Neural progenitor cell (in vitro differentiated cells): ENCODE measurements at regions not wholly inside any gene's neighbourhood (a gene's known extent, or its start where the extent isn't known, plus 50 kb on each side); places are given as distances from the start of the nearest gene placed in this dataset.

Source experiments
- DNase-seq: peaks from one replicate; pipeline ENCODE4 v3.0.0-alpha.2; 2016; ENCODE audit warnings: low spot score
- H2AFZ ChIP-seq: fragments of 200-600 bp; sonication (generic); replicated peaks from 2 replicates; pipeline ENCODE4 v1.6.1; 2016; ENCODE audit warnings: antibody characterized with exemption
- H3F3A ChIP-seq: fragments of 200-600 bp; sonication (generic); 2 replicates; pipeline ENCODE4 v1.6.1; 2016; ENCODE audit warnings: antibody characterized with exemption, low read depth
- H3K27ac ChIP-seq: fragments of 200-600 bp; sonication (generic); 2 replicates; pipeline ENCODE4 v1.5.1; 2016; ENCODE audit warnings: mild to moderate bottlenecking
- H3K27me3 ChIP-seq: fragments of 200-600 bp; sonication (generic); 2 replicates; pipeline ENCODE4 v1.6.1; 2016; ENCODE audit warnings: mild to moderate bottlenecking, moderate library complexity
- H3K36me3 ChIP-seq: fragments of 200-600 bp; sonication (generic); 2 replicates; pipeline ENCODE4 v1.5.1; 2016
- H3K4me1 ChIP-seq: fragments of 200-600 bp; sonication (generic); 2 replicates; pipeline ENCODE4 v1.6.1; 2016; ENCODE audit warnings: mixed run types
- H3K4me2 ChIP-seq: fragments of 200-600 bp; sonication (generic); 2 replicates; pipeline ENCODE4 v1.6.1; 2016
- H3K4me3 ChIP-seq: fragments of 200-600 bp; sonication (generic); 2 replicates; pipeline ENCODE4 v1.5.1; 2016
- H3K79me2 ChIP-seq: fragments of 200-600 bp; sonication (generic); 2 replicates; pipeline ENCODE4 v1.6.1; 2016; ENCODE audit warnings: low read depth
- H3K9ac ChIP-seq: fragments of 200-600 bp; sonication (generic); 2 replicates; pipeline ENCODE4 v1.6.1; 2016
- H3K9me3 ChIP-seq: fragments of 200-600 bp; sonication (generic); 2 replicates; pipeline ENCODE4 v1.5.1; 2016; ENCODE audit warnings: low read depth
- H4K20me1 ChIP-seq: fragments of 200-600 bp; sonication (generic); 2 replicates; pipeline ENCODE4 v1.6.1; 2016; ENCODE audit warnings: low read depth
- H3K27ac Mint-ChIP-seq: 3 replicates; pipeline ENCODE4 v1.8.0; 2021; ENCODE audit warnings: mixed read lengths
- H3K27me3 Mint-ChIP-seq: 2 replicates; pipeline ENCODE4 v1.8.0; 2022; ENCODE audit warnings: low read depth, mild to moderate bottlenecking, inconsistent platforms, moderate library complexity, mixed read lengths; ENCODE audit not compliant: insufficient read depth
- H3K36me3 Mint-ChIP-seq: 3 replicates; pipeline ENCODE4 v1.8.0; 2021; ENCODE audit warnings: mixed read lengths
- H3K4me1 Mint-ChIP-seq: 3 replicates; pipeline ENCODE4 v1.8.0; 2021; ENCODE audit warnings: mixed read lengths
- H3K4me3 Mint-ChIP-seq: 3 replicates; pipeline ENCODE4 v1.8.0; 2021; ENCODE audit warnings: mild to moderate bottlenecking, moderate library complexity, mixed read lengths
- H3K9me3 Mint-ChIP-seq: 3 replicates; pipeline ENCODE4 v1.8.0; 2020; ENCODE audit warnings: mixed read lengths
- EZH2 ChIP-seq: fragments of 200-600 bp; sonication (generic); IDR thresholded peaks from 2 replicates; pipeline ENCODE4 v1.6.1; 2017; ENCODE audit warnings: antibody characterized with exemption, mild to moderate bottlenecking, moderate library complexity
- EZH2phosphoT487 ChIP-seq: fragments of 200-600 bp; sonication (generic); IDR thresholded peaks from 2 replicates; pipeline ENCODE4 v1.6.1; 2017; ENCODE audit warnings: antibody characterized with exemption
- TF ChIP-seq, protein P1 (sequence below): fragments of 200-600 bp; sonication (generic); IDR thresholded peaks from 2 replicates; pipeline ENCODE4 v1.5.1; 2017; ENCODE audit warnings: antibody characterized with exemption, mild to moderate bottlenecking

DNA sequence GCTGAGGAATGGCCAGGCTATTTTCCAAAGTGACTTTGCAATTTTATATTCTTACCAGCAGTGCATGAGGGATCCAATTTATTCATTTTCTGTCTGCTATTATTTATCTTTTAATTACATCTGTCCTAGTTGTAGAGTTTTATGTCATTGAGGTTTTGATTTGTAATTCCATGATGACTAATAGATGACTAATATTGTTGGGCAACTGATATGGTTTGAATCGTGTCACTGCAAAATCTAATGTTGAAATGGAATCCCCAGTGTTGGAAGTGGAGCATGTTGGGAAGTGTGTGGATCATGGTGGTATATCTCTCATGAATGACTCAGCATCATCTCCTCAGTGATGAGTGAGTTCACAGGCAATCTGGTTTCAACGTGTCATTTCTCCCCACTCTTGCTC is 201.5 kb downstream of the TBX22 start:
- Histone ChIP-seq H3K27me3 (no peaks in the 10 kb centered on the region), H3K4me2 (no peak overlapping the region), H3F3A (no peaks in the 10 kb centered on the region), H3K9ac (no peak overlapping the region), H3K4me3 (no peak overlapping the region), H4K20me1 (no peaks in the 10 kb centered on the region), H3K36me3 (no peaks in the 10 kb centered on the region), H2AFZ (no peak overlapping the region), H3K4me1 (no peaks in the 10 kb centered on the region), H3K27ac (no peak overlapping the region), H3K79me2 (no peaks in the 10 kb centered on the region), H3K9me3 (peaks cover 10% of the 10 kb centered on the region)
- DNase-seq = no peak
- Mint-ChIP-seq H3K27me3 (no peaks in the 10 kb centered on the region), H3K4me1 (no peaks in the 10 kb centered on the region), H3K27ac (no peak overlapping the region), H3K36me3 (no peaks in the 10 kb centered on the region), H3K9me3 (peaks cover 9% of the 10 kb centered on the region), H3K4me3 (no peak overlapping the region)
- TF ChIP-seq, protein P1, sequence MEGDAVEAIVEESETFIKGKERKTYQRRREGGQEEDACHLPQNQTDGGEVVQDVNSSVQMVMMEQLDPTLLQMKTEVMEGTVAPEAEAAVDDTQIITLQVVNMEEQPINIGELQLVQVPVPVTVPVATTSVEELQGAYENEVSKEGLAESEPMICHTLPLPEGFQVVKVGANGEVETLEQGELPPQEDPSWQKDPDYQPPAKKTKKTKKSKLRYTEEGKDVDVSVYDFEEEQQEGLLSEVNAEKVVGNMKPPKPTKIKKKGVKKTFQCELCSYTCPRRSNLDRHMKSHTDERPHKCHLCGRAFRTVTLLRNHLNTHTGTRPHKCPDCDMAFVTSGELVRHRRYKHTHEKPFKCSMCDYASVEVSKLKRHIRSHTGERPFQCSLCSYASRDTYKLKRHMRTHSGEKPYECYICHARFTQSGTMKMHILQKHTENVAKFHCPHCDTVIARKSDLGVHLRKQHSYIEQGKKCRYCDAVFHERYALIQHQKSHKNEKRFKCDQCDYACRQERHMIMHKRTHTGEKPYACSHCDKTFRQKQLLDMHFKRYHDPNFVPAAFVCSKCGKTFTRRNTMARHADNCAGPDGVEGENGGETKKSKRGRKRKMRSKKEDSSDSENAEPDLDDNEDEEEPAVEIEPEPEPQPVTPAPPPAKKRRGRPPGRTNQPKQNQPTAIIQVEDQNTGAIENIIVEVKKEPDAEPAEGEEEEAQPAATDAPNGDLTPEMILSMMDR = no peak
- TF ChIP-seq EZH2 = no peak

DNA sequence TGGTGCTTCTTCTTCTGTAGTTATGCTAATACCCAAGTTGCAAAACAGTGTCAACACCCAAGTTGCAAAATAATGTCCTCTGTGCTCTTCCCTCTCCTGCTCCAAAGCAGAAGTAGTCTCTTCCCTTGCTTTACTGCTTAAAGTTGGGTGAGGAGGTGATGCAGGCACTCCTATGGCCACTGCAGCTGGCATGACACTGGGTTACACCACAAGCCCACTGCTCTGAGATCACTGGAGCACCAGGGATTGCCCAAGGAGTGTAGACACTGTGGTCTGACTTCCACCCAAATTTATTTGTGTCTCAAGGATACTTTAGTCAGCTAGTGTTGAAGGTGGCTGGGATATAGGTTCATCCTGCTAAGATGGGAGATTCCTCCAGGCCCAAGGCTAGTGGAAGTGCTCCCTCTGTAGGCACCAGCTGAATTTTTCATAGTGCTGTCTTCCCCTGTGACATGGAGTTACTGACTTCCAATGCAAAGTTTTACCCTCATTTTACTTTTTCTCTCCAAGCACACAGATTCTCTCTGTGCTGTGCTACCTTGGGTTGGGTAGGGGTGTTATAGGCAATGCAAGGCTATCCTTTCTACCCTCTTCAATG is 196.2 kb upstream of the TENT5D start:
- H3K27me3 ChIP-seq = no peaks in the 10 kb centered on the region
- H3K4me1 Mint-ChIP-seq = no peaks in the 10 kb centered on the region
- no peaks in the 10 kb centered on the region for H3K36me3 ChIP-seq
- H3K27ac Mint-ChIP-seq = no peak overlapping the region
- TF ChIP-seq, protein P1 = peak; percentile 41
- no peak for TF ChIP-seq EZH2phosphoT487
- no peaks in the 10 kb centered on the region for H3K79me2 ChIP-seq
- no peaks in the 10 kb centered on the region for H4K20me1 ChIP-seq
- H3K4me2 ChIP-seq = no peak overlapping the region
- no peak overlapping the region for H3K9ac ChIP-seq
- H3K4me3 Mint-ChIP-seq = no peak overlapping the region
- no peaks in the 10 kb centered on the region for H3F3A ChIP-seq
- no peak overlapping the region for H3K27ac ChIP-seq
- peak; percentile 12 for DNase-seq
- H3K4me1 ChIP-seq = no peaks in the 10 kb centered on the region
- no peaks in the 10 kb centered on the region for H3K36me3 Mint-ChIP-seq
- no peaks in the 10 kb centered on the region for H3K27me3 Mint-ChIP-seq
- H3K4me3 ChIP-seq = no peak overlapping the region
- peaks cover 4% of the 10 kb centered on the region for H3K9me3 ChIP-seq
- no peaks in the 10 kb centered on the region for H3K9me3 Mint-ChIP-seq
- H2AFZ ChIP-seq = no peak overlapping the region

DNA sequence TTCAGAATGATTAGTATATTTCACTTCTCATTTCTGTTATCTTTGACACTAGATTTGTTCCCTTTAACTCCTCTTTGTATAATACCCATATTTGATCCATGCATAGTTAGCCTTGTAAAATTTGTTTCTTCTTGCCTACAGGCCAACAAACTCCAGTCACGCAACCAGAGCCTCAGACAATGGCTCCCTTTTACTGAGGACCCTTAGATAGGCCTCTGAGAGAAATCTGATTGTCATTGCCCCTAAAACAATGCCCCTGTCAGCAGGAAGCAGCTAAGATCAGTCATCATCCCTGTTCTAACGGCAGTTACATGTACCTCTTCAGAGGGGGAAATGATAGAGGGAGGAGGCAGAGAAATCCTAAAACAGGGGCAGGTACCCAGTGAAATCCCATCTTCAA is 190.6 kb upstream of the TENT5D start:
- Histone ChIP-seq H3K4me2 (no peak overlapping the region), H3K9me3 (peaks cover 4% of the 10 kb centered on the region), H3K27ac (no peak overlapping the region), H3K36me3 (no peaks in the 10 kb centered on the region), H3K9ac (no peak overlapping the region), H3F3A (no peaks in the 10 kb centered on the region), H3K27me3 (no peaks in the 10 kb centered on the region), H3K4me3 (no peak overlapping the region), H3K4me1 (no peaks in the 10 kb centered on the region), H3K79me2 (no peaks in the 10 kb centered on the region), H4K20me1 (no peaks in the 10 kb centered on the region), H2AFZ (no peak overlapping the region)
- no peak for TF ChIP-seq EZH2
- TF ChIP-seq, protein P1 = no peak
- TF ChIP-seq EZH2phosphoT487 = no peak
- Mint-ChIP-seq H3K4me3 (no peak overlapping the region), H3K27ac (no peak overlapping the region), H3K9me3 (no peaks in the 10 kb centered on the region), H3K36me3 (no peaks in the 10 kb centered on the region), H3K4me1 (no peaks in the 10 kb centered on the region), H3K27me3 (no peaks in the 10 kb centered on the region)
- DNase-seq = no peak
